Head of caudate nucleus (tissue), 42 donors: ENCODE measurements at regions not wholly inside any gene's neighbourhood (a gene's known extent, or its start where the extent isn't known, plus 50 kb on each side); places are given as distances from the start of the nearest gene placed in this dataset.

Source experiments
- DNase-seq, 42 donors: peaks; one replicate each; pipeline versions ENCODE4 v3.0.0 to v3.0.0-alpha.2; 2020 to 2021; ENCODE audit warnings: mixed read lengths in 7 of 42
- intact Hi-C: fragments of 100-400 bp; cut with DNase I; formaldehyde crosslinking; loops from one replicate; pipeline ENCODE4 v1.15.0; 2022

GRCh38 chr2:59711121-59711520 is 842.3 kb downstream of the BCL11A start:
- intact Hi-C loops, result no loop called here

GRCh38 chr2:59706729-59707128 is 846.7 kb downstream of the BCL11A start:
- DNase-seq, result no peak
- intact Hi-C loops, result no loop called here

More at GRCh38 chr2:59711121-59711520, 842.3 kb downstream of the BCL11A start:
- DNase-seq, result no peak

- no peak for DNase-seq
- intact Hi-C loops, result no loop called here
These were observed 849.7 kb downstream of the BCL11A start for GRCh38 chr2:59703796-59704195.

- no peak for DNase-seq
- intact Hi-C loops, result no loop called here
These were observed 851.4 kb downstream of the BCL11A start for GRCh38 chr2:59702026-59702425.

GRCh38 chr2:59701271-59701994 is 852.0 kb downstream of the BCL11A start:
- intact Hi-C loops, result no loop called here

GRCh38 chr2:59694176-59694575 is 859.3 kb downstream of the BCL11A start:
- no peak for DNase-seq
- intact Hi-C loops, result no loop called here

More at GRCh38 chr2:59701271-59701994, 852.0 kb downstream of the BCL11A start:
- DNase-seq, result no peak

- intact Hi-C loops, result no loop called here
- no peak for DNase-seq
These were observed 860.1 kb downstream of the BCL11A start for GRCh38 chr2:59693231-59693959.

GRCh38 chr2:59691518-59692190 is 861.8 kb downstream of the BCL11A start:
- DNase-seq, result no peak
- intact Hi-C loops, result no loop called here

GRCh38 chr2:59690849-59691248 is 862.6 kb downstream of the BCL11A start:
- intact Hi-C loops, result no loop called here
- peak in 1 of 42 donors; percentile 8 for DNase-seq

GRCh38 chr2:59684771-59685166 is 868.7 kb downstream of the BCL11A start:
- DNase-seq, result no peak
- intact Hi-C loops, result no loop called here

GRCh38 chr2:59684116-59684770 is 869.2 kb downstream of the BCL11A start:
- DNase-seq, result no peak
- intact Hi-C loops, result no loop called here

- DNase-seq, result no peak
- intact Hi-C loops, result no loop called here
These were observed 872.6 kb downstream of the BCL11A start for GRCh38 chr2:59680863-59681262.

- DNase-seq, result no peak
- intact Hi-C loops, result no loop called here
These were observed 876.3 kb downstream of the BCL11A start for GRCh38 chr2:59677158-59677557.

GRCh38 chr2:59674100-59674499 is 879.4 kb downstream of the BCL11A start:
- intact Hi-C loops, result no loop called here
- no peak for DNase-seq

- DNase-seq, result no peak
- intact Hi-C loops, result no loop called here
These were observed 888.4 kb downstream of the BCL11A start for GRCh38 chr2:59665021-59665420.

GRCh38 chr2:59662127-59662861 is 891.2 kb downstream of the BCL11A start:
- intact Hi-C loops, result no loop called here
- no peak for DNase-seq

GRCh38 chr2:59660262-59660661 is 893.2 kb downstream of the BCL11A start:
- no peak for DNase-seq
- intact Hi-C loops, result no loop called here

- intact Hi-C loops, result no loop called here
- no peak for DNase-seq
These were observed 894.4 kb downstream of the BCL11A start for GRCh38 chr2:59658906-59659635.
